ENCODE measurements at regions not wholly inside any gene's neighbourhood (a gene's known extent, or its start where the extent isn't known, plus 50 kb on each side); places are given as distances from the start of the nearest gene placed in this dataset.

- CTCF ChIA-PET: no interaction called here
- ATAC-seq: no peak
- H3K4me1 ChIP-seq: no peaks in the 10 kb centered on the region
- H3K27ac ChIP-seq: no peak overlapping the region
- no peak for DNase-seq (ENCODE audit: low read depth in 1 of 2, low spot score in 1 of 2)
- POLR2A ChIA-PET: no interaction called here
- TF ChIP-seq FOSL2 (IDR thresholded peaks at IDR 0.05) (no peak), FOSL2 (CRISPR knock-in tag; IDR thresholded peaks at IDR 0.05) (peak; percentile 31; the same call in 1 of the 2 replicates), TFCP2L1 (CRISPR knock-in tag; IDR thresholded peaks at IDR 0.05) (no peak), FOXS1 (CRISPR knock-in tag; IDR thresholded peaks at IDR 0.05) (no peak), SREBF2 (IDR thresholded peaks at IDR 0.05) (no peak), NR3C1 (IDR thresholded peaks at IDR 0.05) (no peak), MAZ (IDR thresholded peaks at IDR 0.05; ENCODE audit: borderline replicate concordance, low read depth, low read length) (no peak)
- H3K9me3 ChIP-seq: no peaks in the 10 kb centered on the region
- H3K4me3 ChIP-seq: no peak overlapping the region
- no peak overlapping the region for H3K4me2 ChIP-seq
- FAIRE-seq: no peak
These were observed 173.3 kb downstream of the PSAT1 start for GRCh38 chr9:78470216-78470615.

DNA sequence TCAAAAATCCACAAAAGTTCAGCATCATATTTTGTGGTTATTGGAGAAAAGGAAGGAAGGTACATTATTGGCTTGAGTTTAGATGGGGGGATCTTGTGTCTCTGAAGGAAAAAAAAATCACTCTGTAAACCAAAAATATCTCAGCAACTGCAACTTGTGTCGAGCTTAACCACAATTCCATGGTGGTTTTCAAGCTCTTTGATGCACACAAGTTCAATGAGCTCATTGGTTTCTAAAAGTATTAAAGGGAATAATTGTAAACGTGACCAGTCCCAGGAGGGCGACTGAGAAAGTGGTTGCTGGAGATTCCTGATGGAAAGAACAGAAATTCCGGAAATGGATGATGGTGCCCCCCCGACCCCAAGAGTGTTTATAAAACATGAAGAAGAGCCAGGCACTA, 173.8 kb downstream of the PSAT1 start:
- Histone ChIP-seq H3K4me3 (no peak overlapping the region), H3K27ac (no peak overlapping the region), H3K9me3 (no peaks in the 10 kb centered on the region), H3K4me2 (no peak overlapping the region), H3K4me1 (no peaks in the 10 kb centered on the region)
- FAIRE-seq: no peak
- CTCF ChIA-PET: no interaction called here
- TF ChIP-seq, protein P1, sequence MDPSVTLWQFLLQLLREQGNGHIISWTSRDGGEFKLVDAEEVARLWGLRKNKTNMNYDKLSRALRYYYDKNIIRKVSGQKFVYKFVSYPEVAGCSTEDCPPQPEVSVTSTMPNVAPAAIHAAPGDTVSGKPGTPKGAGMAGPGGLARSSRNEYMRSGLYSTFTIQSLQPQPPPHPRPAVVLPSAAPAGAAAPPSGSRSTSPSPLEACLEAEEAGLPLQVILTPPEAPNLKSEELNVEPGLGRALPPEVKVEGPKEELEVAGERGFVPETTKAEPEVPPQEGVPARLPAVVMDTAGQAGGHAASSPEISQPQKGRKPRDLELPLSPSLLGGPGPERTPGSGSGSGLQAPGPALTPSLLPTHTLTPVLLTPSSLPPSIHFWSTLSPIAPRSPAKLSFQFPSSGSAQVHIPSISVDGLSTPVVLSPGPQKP (IDR thresholded peaks at IDR 0.05; ENCODE audit: low read depth, low read length): no peak
- TF ChIP-seq HOXA7 (CRISPR knock-in tag; IDR thresholded peaks at IDR 0.05) (no peak), ESRRA (IDR thresholded peaks at IDR 0.05; ENCODE audit: borderline replicate concordance, low read length) (no peak), RARB (CRISPR knock-in tag; IDR thresholded peaks at IDR 0.05) (no peak), HOXB5 (CRISPR knock-in tag; IDR thresholded peaks at IDR 0.05) (no peak), KDM1A (IDR thresholded peaks at IDR 0.05; ENCODE audit: low read depth) (no peak), ZNF302 (CRISPR knock-in tag; IDR thresholded peaks at IDR 0.05) (no peak), CEBPB (IDR thresholded peaks at IDR 0.05) (no peak), POLR2AphosphoS2 (conservative IDR thresholded peaks at IDR 0.05; ENCODE audit: low read length) (no peak), BHLHE40 (IDR thresholded peaks at IDR 0.05; ENCODE audit: low read depth, low read length) (no peak), FOSL2 (IDR thresholded peaks at IDR 0.05) (no peak), FOSL2 (CRISPR knock-in tag; IDR thresholded peaks at IDR 0.05) (no peak), CTCF (IDR thresholded peaks at IDR 0.05) (no peak), KDM5A (IDR thresholded peaks at IDR 0.05) (no peak), CBX2 (IDR thresholded peaks at IDR 0.05; ENCODE audit: borderline replicate concordance, low read depth) (no peak), E2F6 (IDR thresholded peaks at IDR 0.05; ENCODE audit: borderline replicate concordance, low read depth) (no peak), FOXS1 (CRISPR knock-in tag; IDR thresholded peaks at IDR 0.05) (no peak)
- TF ChIP-seq, protein P2, sequence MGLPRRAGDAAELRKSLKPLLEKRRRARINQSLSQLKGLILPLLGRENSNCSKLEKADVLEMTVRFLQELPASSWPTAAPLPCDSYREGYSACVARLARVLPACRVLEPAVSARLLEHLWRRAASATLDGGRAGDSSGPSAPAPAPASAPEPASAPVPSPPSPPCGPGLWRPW (IDR thresholded peaks at IDR 0.05): no peak
- TF ChIP-seq, protein P3, sequence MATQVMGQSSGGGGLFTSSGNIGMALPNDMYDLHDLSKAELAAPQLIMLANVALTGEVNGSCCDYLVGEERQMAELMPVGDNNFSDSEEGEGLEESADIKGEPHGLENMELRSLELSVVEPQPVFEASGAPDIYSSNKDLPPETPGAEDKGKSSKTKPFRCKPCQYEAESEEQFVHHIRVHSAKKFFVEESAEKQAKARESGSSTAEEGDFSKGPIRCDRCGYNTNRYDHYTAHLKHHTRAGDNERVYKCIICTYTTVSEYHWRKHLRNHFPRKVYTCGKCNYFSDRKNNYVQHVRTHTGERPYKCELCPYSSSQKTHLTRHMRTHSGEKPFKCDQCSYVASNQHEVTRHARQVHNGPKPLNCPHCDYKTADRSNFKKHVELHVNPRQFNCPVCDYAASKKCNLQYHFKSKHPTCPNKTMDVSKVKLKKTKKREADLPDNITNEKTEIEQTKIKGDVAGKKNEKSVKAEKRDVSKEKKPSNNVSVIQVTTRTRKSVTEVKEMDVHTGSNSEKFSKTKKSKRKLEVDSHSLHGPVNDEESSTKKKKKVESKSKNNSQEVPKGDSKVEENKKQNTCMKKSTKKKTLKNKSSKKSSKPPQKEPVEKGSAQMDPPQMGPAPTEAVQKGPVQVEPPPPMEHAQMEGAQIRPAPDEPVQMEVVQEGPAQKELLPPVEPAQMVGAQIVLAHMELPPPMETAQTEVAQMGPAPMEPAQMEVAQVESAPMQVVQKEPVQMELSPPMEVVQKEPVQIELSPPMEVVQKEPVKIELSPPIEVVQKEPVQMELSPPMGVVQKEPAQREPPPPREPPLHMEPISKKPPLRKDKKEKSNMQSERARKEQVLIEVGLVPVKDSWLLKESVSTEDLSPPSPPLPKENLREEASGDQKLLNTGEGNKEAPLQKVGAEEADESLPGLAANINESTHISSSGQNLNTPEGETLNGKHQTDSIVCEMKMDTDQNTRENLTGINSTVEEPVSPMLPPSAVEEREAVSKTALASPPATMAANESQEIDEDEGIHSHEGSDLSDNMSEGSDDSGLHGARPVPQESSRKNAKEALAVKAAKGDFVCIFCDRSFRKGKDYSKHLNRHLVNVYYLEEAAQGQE (IDR thresholded peaks at IDR 0.05): no peak
- WGBS (ENCODE audit: missing lambda C conversion rate): 38% methylated on average over 5 of the region's 5 CpGs
- POLR2A ChIA-PET: no interaction called here
- no peak for ATAC-seq
- DNase-seq (ENCODE audit: low read depth in 1 of 2, low spot score in 1 of 2): no peak
